GM10248 (cell line): ENCODE measurements at regions not wholly inside any gene's neighbourhood (a gene's known extent, or its start where the extent isn't known, plus 50 kb on each side); places are given as distances from the start of the nearest gene placed in this dataset.

Experiments used
- CTCF ChIA-PET: fragments of 300-600 bp; sonication (Branson Sonifier 250); formaldehyde crosslinking; extraction: SDS; loops from one replicate; lab custom pipeline; 2021; ENCODE audit warnings: antibody characterized with exemption; lab: Yijun Ruan, JAX
- POLR2A ChIA-PET: fragments of 350-650 bp; sonication (Branson Sonifier 250); formaldehyde crosslinking; extraction: SDS; loops from one replicate; lab custom pipeline; 2020; ENCODE audit warnings: antibody characterized with exemption; lab: Yijun Ruan, JAX
- DNase-seq: peaks from one replicate; pipeline ENCODE4 v3.0.0; 2012; ENCODE audit errors: extremely low spot score
- TF ChIP-seq, protein P1 (sequence below): IDR thresholded peaks from 2 replicates; pipeline ENCODE4 v1.5.1; 2012; ENCODE audit warnings: mild to moderate bottlenecking, low read depth; ENCODE audit errors: extremely low read depth, missing control alignments, control extremely low read depth

DNA sequence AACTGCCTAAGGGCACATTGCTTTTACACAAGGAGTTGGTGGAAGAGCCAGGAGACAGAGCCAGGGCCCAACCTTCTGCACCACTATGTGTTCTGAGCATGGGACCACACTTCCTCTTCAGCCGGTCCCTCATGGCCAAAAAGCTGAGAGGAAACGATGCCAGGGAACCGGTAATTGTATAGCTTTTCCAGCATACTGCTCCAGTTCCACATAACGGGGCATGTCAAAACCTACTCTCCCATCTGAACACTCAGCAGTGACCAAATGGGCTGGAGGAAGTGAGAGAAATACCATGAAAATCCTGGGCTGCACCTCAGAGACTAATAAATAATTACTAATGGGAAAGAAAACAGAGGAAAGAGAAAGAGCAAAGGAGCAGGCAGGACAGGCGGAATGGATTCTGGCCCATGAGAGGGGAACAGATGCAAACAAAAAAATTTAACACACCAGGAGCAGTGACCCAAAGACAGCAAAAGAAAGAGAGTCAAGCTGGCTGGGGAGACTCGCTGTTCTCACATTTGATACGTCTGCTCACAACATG is 52.0 kb upstream of the BMP2 start:
- DNase-seq, result no peak
- POLR2A ChIA-PET, result no interaction called here
- CTCF ChIA-PET, result interaction anchor here (0.9 to 1.5 kb wide), 2 partner anchors 8 to 21 kb away, joined by 3 to 4 read pairs; no protein-coding TSS in a partner anchor
- TF ChIP-seq, protein P1, sequence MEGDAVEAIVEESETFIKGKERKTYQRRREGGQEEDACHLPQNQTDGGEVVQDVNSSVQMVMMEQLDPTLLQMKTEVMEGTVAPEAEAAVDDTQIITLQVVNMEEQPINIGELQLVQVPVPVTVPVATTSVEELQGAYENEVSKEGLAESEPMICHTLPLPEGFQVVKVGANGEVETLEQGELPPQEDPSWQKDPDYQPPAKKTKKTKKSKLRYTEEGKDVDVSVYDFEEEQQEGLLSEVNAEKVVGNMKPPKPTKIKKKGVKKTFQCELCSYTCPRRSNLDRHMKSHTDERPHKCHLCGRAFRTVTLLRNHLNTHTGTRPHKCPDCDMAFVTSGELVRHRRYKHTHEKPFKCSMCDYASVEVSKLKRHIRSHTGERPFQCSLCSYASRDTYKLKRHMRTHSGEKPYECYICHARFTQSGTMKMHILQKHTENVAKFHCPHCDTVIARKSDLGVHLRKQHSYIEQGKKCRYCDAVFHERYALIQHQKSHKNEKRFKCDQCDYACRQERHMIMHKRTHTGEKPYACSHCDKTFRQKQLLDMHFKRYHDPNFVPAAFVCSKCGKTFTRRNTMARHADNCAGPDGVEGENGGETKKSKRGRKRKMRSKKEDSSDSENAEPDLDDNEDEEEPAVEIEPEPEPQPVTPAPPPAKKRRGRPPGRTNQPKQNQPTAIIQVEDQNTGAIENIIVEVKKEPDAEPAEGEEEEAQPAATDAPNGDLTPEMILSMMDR, result no peak

DNA sequence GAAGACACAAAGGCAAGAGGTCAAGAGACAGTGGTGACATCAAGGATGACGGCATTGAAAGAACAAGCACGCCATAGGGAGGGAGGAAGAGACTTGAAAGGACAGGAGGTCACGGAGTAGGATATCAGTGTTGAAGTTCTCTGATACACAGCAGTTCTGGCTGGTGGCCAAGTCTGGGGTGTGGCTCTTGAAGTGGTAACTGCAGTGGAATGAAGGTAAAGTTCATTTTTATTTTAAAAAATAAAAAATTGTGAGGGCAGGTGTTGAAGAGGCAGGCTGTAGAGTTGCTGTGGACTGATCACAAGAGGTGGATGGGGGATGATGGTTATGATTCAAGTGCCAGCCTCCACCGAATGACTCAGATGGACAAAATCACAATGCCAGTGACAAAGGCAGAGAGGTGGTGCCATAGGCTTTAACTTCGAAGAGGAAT is 53.2 kb upstream of the BMP2 start:
- no peak for DNase-seq
- CTCF ChIA-PET, result interaction anchor here (1.5 kb wide), 1 partner anchor 22 kb away, joined by 3 read pairs; no protein-coding TSS in a partner anchor
- POLR2A ChIA-PET, result no interaction called here
- TF ChIP-seq, protein P1, result no peak

DNA sequence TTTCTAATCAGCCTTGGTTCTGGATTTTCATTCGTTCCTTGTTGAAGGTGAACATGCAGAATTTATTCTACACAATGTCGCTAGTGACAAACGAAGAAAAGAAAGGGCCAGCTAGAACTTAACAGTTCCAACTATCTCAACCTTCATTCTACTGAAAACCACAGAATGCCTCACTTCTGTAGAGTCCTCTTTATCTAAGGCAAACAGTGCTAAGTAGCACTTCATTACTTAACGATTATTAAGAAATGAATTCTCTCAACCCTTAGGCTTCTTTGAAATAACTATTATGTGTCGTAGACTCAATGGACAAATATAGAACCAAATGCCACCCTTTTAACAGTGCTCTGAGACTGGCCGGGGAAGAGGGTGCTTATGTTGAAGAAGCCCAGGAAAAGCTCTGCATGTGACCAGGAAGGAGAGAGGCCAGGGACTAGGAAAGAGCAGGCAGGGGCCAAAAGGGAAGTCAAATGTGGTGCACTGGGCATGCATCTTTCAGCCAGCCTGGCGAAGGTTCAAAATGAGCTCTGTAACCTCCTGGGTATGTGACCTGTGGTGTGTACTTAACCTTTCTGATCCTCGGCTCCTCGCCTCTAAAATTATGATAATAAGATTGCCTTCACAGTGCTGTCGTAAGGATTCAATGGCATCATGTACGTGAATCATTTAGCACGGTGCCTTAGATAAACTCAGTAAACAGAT is 55.4 kb upstream of the BMP2 start:
- TF ChIP-seq, protein P1, result no peak
- POLR2A ChIA-PET, result no interaction called here
- no peak for DNase-seq
- CTCF ChIA-PET, result no interaction called here

DNA sequence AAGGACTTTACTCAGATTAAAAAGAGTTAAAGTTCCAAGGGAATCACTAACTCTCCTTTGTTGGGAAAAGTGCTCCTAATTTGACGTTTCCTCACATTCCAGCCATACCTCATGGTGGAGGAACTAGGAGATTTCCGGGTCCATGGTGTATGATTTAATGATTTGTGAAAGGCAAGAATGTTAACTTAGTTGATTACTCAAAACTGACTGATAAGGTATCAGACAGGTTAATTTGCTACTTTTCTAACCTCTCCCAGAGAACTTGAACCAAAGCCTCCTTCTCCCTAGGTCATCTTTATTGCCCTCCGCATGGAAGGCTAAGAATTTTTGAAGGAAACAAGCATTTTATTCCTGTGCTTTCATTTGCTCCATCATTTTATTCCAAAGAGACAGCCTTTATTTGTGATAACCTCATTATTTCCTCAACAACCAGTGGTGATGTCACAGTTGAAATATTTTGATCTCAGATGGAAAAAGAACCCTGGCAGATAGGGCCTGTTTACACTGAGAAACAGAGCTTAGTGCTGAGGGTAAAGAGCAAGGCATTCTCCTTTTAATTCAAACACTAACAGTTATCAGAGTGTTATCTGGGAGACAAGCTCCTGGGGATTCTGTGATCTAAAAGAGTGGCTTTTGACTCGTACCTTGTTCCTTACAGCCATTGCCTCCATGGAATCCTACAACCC is 57.4 kb upstream of the BMP2 start:
- no peak for DNase-seq
- CTCF ChIA-PET, result no interaction called here
- POLR2A ChIA-PET, result no interaction called here

DNA sequence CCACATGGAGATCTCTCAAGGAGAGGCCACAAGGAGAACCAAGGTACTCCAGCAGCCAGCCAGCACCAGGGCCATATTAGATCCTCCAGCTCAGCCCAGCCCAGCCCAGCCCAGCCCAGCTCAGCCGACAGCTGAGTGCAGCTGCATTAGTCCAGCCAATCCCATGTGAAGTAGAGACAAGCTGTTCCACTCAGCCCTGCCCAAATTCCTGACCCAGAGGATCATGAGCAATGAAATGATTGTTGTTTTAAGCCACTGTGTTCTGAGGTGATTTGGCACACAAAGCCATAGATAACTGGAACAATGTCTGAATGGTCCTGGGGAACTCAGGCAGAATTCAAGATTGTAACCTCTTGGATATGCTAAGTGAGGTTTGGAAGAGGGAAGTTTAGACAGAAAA is 59.5 kb upstream of the BMP2 start:
- ChIA-PET CTCF (interaction anchor here (1.3 kb wide), 2 partner anchors 15 to 30 kb away, joined by 4 read pairs; no protein-coding TSS in a partner anchor), POLR2A (no interaction called here)
- TF ChIP-seq, protein P1, result no peak
- DNase-seq, result no peak

More for the DNA sequence above, 57.4 kb upstream of the BMP2 start:
- TF ChIP-seq, protein P1, result no peak

DNA sequence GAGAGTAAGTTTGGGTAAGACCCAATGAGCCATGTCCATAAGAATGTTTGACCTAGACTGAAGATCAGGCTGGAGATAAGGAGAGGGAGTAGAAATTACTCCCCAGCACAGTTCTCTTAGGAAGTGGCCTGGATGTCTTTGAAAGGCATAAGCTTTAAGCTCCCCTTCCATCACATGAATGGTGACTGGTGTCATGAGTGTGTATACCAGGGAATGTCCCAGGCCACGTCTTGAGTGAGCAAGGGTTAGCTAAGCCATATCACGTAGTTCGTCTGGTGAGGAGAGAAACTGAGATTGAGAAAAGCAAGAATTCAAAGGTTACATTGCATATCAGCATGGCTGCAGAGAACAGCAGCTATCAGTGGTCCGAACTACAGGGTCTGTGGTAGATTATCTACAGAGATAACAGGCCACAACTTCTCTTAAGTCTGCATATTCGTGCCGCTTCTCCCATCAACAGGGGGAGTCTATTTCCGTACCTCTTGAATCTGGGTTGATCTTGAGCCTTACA is 60.1 kb upstream of the BMP2 start:
- TF ChIP-seq, protein P1, result no peak
- no peak for DNase-seq
- ChIA-PET CTCF (interaction anchor here (1.2 to 1.3 kb wide), 3 partner anchors 8 to 30 kb away, joined by 4 read pairs; no protein-coding TSS in a partner anchor), POLR2A (no interaction called here)
